C4-2B (cell line): ENCODE measurements at regions not wholly inside any gene's neighbourhood (a gene's known extent, or its start where the extent isn't known, plus 50 kb on each side); places are given as distances from the start of the nearest gene placed in this dataset.

Source experiments
- ZFX ChIP-seq: fragments of 450-650 bp; IDR thresholded peaks from 2 replicates; pipeline ENCODE4 v1.6.1; 2017
- TF ChIP-seq, protein P1 (sequence below): fragments of 450-650 bp; conservative IDR thresholded peaks from 2 replicates; pipeline ENCODE4 v1.5.1; 2017; ENCODE audit warnings: mild to moderate bottlenecking

GRCh38 chr4:22217480-22217879 is 268.9 kb upstream of the KCNIP4 start:
- TF ChIP-seq, protein P1, sequence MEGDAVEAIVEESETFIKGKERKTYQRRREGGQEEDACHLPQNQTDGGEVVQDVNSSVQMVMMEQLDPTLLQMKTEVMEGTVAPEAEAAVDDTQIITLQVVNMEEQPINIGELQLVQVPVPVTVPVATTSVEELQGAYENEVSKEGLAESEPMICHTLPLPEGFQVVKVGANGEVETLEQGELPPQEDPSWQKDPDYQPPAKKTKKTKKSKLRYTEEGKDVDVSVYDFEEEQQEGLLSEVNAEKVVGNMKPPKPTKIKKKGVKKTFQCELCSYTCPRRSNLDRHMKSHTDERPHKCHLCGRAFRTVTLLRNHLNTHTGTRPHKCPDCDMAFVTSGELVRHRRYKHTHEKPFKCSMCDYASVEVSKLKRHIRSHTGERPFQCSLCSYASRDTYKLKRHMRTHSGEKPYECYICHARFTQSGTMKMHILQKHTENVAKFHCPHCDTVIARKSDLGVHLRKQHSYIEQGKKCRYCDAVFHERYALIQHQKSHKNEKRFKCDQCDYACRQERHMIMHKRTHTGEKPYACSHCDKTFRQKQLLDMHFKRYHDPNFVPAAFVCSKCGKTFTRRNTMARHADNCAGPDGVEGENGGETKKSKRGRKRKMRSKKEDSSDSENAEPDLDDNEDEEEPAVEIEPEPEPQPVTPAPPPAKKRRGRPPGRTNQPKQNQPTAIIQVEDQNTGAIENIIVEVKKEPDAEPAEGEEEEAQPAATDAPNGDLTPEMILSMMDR: no peak
- no peak for TF ChIP-seq ZFX
